ENCODE measurements at regions not wholly inside any gene's neighbourhood (a gene's known extent, or its start where the extent isn't known, plus 50 kb on each side); places are given as distances from the start of the nearest gene placed in this dataset.

DNA sequence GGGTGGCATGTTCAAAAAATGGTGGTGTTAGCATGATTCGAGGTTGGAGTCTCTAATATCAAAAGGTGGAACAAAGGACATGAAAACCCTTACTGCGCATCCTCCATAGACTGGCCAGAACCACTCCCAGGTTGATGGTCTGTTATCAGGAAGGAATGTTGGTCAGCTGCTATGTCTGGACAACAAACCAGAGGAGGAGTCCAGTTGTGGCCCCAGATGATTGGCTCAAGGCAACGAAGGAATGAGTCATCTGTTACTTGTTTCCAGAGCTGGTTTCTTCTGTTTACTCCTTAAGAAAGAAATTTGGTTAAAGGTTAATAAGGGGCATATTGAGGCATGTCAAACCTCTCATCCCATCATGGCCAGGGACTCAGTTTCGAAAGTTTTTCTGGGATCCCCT, 56.8 kb upstream of the GRIA4 start:
- ATAC-seq = no peak
- intact Hi-C loops (cut with micrococcal nuclease) = no loop called here
- no peak for DNase-seq

DNA sequence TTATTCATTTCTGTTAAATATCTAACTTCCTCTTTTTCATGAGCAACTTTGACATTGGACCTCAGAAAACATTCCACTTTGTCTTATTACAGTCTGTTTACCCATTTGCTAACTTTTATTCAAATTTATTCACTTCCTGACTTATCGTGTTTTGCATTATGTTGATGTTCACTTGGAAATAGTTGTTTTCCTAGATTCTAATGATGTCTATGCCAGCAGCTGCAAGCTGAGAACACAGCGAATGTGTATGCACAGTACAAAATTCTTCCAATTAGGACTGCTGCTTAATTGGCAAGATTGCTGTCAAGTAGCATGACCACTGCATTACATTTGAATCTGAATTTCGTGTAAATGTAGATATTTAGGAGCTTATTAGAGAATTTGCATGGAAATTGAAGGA, 61.5 kb upstream of the GRIA4 start:
- DNase-seq = no peak
- intact Hi-C loops (cut with micrococcal nuclease) = no loop called here
- no peak for ATAC-seq

DNA sequence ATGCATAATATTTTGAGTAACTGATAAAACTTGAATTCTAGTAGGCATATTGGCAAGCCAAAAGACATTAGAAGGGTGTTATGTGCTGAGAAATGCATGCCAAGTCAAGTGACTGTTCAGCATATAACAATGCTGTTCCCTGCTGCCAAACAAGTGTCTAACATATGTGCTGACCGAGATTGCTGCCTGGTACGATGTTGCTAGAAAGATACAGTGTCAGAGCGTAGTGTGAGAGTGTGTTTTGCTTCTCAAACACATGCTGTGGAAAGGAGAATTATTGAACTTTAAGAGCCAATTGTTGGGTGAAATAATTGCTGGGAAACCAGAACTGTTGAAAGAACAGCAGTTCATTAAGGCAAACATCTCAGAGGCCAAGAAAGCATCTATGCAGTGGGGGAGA, 71.3 kb upstream of the GRIA4 start:
- DNase-seq (no peak), ATAC-seq (no peak)
- intact Hi-C loops (cut with micrococcal nuclease) = no loop called here

DNA sequence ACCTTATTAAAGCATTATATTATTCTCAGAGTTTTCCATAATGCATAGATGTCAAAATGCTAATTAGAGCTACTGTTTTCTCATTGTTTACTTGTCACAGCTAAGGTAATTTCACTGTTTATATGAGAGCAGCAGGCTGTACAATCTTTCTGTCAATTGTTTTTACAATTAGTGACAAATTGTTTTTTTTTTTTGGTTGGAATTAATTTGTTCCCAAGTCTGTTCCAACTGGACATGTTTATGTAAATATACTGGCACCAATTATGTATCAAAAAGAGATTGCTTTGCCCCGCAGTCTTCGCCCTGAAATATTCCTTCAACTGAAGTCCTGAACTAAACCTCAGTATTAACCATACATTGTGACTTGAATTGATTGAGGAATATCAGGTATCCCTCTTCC, 72.3 kb upstream of the GRIA4 start:
- intact Hi-C loops (cut with micrococcal nuclease) = no loop called here
- no peak for ATAC-seq
- no peak for DNase-seq

DNA sequence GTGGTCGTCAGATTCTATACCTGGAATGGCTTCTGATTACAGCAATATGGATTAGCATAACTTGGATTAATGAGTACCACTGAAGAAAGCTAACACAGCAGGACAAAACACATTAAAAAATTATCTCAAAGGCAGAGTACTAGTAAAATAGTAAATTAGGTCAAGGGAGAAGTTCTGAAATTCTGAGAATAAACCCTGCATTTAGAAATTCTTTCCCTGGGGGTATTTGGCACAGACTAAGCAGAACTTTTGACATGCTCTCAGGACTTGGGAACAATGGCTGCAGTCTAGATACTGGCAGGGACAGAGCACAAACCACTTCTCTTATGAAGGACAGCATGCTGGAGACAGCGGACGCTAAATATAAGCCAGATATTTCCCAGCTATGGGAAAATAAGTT, 85.6 kb upstream of the GRIA4 start:
- ATAC-seq = peak; percentile 82
- DNase-seq = no peak
- intact Hi-C loops (cut with micrococcal nuclease) = no loop called here

DNA sequence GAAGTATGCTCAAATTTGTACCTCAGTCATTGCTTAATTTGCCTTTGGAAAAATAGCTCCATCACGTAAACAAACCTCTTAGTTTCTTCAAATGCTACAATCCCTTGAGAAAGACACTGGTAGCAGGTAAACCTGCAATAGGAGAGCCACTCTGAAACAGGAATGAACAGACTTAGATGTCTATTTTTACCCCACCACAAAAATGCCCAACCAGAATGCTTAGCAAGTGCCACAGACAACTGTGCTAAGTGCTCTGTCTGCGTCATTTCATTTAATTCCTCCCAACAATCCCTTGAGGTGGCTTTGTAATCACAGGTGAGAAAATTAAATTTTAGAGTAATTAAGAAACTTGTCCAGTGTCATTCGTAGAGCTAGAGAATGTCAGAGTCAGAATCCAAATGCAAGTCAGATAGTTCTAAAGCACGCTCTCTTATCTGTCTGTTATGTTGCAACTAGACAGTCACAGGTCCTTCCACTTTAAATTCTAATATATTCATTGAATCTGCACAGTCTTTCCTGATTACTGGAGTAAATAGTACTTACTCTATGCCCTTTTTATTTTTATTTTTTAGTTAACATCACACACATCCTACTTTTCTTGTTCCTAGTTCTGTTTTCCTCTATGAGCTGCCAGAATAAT, 89.0 kb upstream of the GRIA4 start:
- intact Hi-C loops (cut with micrococcal nuclease) = no loop called here
- DNase-seq (no peak), ATAC-seq (peak; percentile 72)

DNA sequence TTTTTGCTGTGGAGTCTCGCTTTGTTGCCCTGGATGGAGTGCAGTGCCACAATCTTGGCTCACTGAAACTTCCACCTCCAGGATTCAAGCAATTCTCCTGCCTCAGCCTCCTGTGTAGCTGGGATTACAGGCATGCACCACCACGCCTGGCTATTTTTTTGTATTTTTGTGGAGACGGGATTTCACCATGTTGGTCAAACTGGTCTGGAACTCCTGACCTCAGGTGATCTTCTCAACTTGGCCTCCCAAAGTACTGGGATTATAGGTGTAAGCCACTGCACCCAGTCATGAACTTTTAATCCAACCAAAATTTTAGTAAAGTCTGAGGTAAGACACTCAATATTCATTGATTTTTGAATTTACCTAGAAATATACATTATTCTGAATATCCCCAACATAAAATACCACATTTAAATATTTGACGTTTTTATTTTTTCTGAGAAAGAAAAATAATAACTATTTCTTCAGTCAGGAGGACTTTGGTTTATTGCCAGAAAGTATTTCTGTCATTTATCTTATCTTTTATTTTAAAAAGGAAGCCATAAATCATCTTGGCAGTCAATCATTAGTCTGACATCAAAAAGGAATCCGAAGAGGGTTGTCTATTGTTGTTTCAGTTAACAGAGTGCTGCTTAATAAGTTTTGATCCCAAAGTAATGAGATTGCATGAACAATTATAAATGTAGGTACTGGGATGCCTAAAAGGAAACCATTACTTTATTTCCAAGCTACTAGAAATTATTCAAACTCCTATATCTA, 102.2 kb upstream of the GRIA4 start:
- ATAC-seq (no peak), DNase-seq (no peak)
- intact Hi-C loops (cut with micrococcal nuclease) = no loop called here

DNA sequence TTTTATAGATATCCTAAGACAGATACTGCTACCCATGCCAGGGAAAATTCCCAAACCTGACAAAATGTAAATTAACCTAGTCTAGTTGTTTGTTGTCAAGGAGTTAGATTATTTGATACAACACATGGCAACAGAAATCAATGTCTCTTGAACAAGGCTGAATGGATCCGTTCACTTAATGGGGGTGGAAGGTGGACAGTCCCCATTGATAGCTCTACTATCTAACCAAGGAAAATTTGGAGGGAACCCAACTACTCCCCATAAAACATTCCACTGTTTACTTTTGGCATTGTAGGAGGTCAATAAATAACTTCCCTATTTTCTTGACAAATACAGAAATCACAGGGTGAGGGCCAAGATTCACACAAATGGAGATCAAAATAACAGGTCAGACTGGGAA, 117.9 kb upstream of the GRIA4 start:
- ATAC-seq (no peak), DNase-seq (no peak)
- intact Hi-C loops (cut with micrococcal nuclease) = no loop called here

DNA sequence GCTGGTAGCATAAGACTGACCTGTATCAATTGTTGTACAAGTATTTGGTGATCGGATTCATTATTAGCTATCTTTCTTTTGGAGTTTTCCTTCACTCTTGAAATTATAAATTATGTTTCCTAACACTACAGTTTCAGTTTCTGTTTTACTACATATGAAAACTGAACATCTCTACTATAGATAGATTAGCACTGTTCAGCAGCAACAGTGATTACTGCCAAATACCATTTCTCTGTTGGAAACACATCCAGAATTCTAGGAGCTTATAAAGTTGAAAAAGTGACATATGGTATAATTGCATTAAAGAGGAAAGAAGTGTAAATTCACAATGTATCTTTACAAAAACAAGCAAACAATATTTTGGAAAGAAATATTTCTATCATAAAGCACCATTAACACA, 118.5 kb upstream of the GRIA4 start:
- intact Hi-C loops (cut with micrococcal nuclease) = no loop called here
- DNase-seq (no peak), ATAC-seq (no peak)

DNA sequence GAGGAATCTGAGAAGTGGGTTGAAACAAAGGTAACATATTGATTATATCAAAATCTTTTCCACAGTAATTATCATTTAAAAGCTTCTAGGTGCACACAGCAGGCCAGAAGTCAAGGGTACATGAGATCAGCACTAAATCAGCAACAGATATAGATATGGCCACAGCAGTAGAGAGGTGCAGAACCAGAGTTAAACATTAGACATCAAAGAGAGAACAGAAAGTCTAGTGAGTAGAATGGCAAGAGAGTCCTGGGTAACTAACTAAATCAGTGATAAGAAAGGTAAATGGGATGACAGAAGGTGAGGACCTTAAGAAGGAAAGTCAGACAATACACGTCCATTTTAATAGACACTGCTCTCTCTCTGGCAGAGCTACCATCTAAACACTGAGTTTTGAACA, 119.5 kb upstream of the GRIA4 start:
- intact Hi-C loops (cut with micrococcal nuclease) = no loop called here
- no peak for ATAC-seq
- no peak for DNase-seq

DNA sequence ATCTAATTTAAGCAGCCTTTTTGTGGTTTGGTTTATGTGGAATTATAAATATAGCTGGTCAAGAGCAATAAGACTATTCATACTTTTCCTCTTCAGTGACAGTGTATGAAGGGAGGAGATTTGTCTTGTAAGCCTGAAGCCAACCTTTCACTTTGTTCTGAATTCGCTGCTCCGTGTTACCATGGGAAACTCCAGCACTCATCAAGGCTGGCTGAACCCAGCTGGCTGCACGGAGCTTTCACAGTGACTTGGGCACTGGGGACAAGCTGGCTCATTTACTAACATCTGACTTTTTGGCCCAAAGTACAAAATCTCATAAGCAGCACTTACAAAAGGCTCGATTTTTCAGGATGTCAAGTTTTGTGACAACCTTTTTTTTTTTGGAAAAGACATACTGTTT, 120.4 kb upstream of the GRIA4 start:
- ATAC-seq (no peak), DNase-seq (no peak)
- intact Hi-C loops (cut with micrococcal nuclease) = no loop called here

DNA sequence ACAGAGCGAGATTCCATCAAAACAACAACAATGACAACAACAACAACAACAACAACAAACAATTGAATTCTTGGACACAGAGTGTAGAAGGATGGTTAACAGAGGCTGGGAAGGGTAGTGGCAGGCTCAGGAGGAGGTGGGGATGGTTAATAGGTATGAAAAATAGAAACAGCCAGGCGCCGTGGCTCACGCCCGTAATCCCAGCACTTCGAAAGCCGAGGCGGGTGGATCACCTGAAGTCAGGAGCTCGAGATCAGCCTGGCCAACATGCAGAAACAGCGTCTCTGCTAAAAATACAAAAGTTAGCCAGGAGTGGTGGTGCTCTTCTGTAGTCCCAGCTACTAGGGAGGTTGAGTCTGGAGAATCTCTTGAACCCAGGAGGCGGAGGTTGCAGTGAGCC, 122.9 kb upstream of the GRIA4 start:
- DNase-seq (no peak), ATAC-seq (no peak)
- intact Hi-C loops (cut with micrococcal nuclease) = no loop called here

DNA sequence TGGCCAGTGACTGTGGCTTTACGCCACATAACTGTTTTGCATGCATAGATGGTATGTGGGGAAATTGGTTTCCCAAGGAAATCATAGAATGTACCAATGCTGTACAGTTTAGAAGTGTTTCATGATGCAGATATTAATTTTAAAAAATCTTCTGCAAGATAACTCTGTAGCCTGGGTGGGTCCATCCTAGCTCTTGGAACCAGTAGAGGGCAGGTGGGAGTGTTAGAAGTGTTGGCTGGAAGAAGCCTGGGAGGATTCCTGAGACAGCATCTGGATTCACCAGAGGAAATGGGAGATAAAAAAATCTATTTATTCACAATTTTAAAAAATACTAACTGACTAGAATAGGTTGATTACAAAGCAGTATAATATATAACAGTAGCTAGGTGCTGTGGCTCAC, 139.9 kb upstream of the GRIA4 start:
- intact Hi-C loops (cut with micrococcal nuclease) = no loop called here
- no peak for ATAC-seq
- DNase-seq = no peak

DNA sequence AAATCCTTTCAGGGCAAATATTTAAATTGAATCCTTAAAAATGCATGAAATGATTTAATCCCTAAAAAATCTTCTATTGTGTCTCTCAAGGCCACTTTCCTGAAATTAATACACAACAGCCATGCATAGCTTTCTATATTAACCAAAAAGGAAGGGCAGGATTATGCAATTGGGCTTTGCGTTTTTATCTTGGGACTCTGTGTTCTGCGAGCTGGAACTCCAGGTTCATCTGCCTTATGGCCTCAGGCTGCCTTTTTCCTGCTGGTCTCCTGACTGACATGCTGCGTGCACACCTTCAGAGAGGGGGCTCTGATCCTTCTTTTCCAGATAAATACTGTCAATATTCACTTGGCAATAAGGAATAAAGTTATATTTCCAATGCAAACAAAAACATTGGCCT, 141.7 kb upstream of the GRIA4 start:
- ATAC-seq = peak; percentile 86
- intact Hi-C loops (cut with micrococcal nuclease) = no loop called here

DNA sequence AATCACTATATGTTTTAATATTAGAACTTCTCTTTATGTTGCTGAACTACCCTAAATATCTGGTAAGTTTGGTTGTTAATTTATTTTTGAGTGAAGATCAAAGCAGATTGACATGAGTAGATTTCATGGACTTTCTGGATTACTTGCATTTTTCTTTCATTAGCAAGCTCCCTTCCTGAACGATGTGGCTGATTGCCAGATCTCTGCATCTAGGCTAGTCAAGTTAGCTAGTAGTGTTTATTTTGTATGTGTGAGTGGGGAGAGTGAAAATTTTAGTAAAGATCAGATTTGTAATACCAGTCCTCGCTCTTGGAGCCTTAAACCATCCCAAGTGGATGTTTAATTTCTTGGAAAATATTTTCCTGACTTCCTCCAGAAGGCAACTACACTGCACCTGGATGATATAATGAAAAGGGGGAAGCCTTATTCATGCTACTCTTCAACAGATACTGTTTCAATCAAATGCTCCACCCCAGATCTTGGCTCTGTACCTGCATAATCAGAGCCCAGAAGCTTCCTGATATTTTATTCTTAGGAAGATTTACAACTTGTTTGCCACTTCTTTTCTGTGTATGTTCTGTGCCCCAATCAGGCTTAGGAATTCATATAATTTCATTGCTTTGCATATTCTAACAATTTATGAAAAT, 143.2 kb upstream of the GRIA4 start:
- intact Hi-C loops (cut with micrococcal nuclease) = no loop called here
- DNase-seq = no peak

More for the DNA sequence above, 141.7 kb upstream of the GRIA4 start:
- DNase-seq = no peak

DNA sequence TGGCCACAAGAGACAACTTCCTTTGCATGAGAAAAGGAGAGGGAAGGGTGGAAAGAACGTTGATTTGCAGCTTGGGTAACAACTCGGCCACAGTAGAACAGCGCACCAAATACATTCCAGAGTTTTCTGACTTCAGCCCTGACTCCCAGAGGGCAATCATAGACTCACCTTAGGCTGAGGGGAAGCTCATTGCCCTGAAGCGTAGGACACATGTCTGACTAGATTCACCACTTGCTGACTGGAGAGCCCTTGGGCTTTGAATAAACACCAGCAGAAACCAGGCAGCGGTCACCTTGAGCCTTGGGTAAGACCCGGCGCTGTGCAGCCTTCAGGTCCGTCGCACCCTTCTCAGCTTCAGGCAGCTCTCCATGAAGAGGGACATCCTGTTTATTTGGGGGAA, 151.8 kb upstream of the GRIA4 start:
- ATAC-seq (no peak), DNase-seq (no peak)
- intact Hi-C loops (cut with micrococcal nuclease) = no loop called here

More for the DNA sequence above, 143.2 kb upstream of the GRIA4 start:
- no peak for ATAC-seq

DNA sequence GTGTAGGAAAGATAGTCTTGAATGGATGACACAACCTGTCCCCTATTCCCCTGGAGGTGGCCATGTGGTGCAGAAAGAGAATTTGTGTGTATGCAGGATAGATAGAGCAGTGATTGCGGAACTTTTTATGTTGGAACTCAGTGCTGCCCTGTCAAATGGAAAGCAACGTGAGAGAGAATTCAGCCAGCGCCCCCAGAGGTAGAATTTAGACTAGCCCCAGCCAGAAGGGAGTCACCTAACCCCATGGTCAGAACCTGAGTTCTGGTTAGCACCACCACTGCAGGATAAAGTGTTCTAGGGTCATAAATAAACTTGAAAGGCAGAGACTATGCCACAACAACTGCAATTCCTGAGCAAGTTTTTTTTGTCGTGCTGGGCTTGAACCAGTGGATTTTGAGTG, 152.9 kb upstream of the GRIA4 start:
- ATAC-seq = no peak
- intact Hi-C loops (cut with micrococcal nuclease) = no loop called here

DNA sequence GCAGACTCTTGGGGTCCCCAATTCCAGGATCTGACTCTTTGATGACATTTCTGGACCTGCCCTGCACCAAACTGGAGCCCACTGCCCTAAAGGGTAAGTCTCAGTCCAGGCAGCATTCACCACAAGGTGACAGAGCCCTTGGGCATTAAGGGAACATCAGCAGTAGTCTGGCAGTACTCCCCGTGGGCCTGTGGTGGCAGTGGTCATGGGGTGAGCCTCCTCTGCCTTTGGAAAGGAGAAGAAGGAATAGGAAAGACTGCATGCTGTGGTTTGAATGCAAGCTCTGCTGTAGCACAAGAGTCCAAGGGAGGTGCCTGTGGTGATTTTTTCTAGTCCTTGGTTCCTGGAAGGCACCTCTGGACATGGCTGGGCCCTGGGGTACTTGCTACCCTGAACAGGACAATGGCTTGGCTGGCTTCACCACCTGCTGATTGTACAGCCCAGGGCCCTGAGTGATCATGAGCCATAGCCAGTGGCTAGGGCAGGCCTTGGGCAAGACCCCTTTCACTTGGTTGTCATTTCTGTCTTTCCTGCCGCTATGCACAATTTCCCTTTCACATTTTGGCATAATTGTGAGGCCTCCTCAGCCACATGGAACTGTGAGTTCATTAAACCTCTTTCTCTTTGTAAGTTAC, 160.7 kb upstream of the GRIA4 start:
- DNase-seq (no peak), ATAC-seq (no peak)
- intact Hi-C loops (cut with micrococcal nuclease) = no loop called here

More for the DNA sequence above, 152.9 kb upstream of the GRIA4 start:
- DNase-seq = no peak

DNA sequence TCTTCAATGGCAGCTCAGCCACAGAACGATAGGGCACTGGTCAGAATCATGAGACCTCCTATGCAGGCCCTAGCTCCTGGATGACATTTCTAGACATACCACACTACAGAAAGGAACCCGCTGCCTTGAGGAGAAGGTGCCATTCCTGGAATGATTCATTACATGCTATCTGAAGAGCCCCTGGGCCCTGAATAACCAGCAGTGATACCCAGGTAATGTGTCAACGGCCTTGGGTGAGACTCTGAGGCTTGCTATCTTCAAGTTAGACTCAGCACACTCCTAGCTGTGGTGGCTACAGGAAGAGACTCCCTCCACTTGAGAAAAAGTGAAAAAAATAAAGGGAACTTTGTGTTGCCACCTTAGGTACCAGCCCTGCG, 161.2 kb upstream of the GRIA4 start:
- intact Hi-C loops (cut with micrococcal nuclease) = no loop called here
- no peak for ATAC-seq

DNA sequence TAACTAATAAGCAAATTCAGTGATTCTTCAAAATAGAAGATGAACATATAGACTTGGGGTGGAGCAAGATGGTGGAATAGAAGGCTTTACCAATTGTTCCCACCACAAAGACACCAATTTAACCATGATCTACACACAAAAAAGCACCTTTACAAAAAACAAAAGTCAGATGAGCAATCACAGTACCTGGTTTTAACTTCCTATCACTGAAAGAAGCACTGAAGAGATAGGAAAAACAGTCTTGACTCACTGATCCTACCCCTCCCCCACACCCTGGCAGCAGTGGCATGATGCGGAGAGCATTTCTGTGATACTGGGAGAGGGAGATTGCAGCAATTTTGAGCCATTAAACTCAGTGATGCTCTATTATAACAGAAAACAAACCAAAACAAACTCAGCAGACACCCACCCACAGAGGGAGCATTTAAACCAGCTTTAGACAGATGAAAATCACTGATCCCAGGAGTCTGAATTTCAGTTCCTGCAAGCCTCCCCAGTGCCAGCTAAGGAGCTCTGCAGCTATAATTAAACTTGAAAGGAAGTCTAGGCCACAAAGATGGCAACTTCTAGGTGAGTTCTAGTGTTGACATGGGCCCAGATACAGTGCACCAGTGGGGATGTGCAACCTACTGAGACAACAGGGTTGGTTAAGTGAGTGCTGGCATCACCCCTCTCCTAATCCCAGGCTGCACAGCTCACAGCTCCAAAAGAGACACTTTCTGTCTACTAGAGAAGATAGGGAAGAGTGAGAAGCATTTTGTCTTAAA, 161.8 kb upstream of the GRIA4 start:
- DNase-seq (no peak), ATAC-seq (no peak)
- intact Hi-C loops (cut with micrococcal nuclease) = no loop called here

More for the DNA sequence above, 161.2 kb upstream of the GRIA4 start:
- no peak for DNase-seq

Measured in left ventricle myocardium superior (tissue), 1 donor.